ENCODE measurements at regions not wholly inside any gene's neighbourhood (a gene's known extent, or its start where the extent isn't known, plus 50 kb on each side); places are given as distances from the start of the nearest gene placed in this dataset.

DNA sequence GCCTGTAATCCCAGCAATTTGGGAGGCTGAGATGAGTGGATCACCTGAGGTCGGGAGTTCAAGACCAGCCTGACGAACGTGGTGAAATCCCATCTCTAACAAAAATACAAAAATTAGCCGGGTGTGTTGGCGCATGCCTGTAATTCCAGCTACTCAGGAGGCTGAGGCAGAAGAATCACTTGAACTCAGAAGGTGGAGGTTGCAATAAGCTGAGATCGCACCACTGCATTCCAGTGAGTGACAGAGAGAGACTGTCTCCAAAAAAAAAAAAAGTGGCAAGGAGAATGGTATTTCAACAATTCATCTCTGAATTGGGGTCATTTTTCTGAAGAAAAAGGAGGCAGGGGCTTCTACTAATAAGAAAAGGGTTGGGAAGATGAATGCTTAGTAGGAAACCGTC lies 111.5 kb upstream of the NHSL1 start:
- no peak for DNase-seq

DNA sequence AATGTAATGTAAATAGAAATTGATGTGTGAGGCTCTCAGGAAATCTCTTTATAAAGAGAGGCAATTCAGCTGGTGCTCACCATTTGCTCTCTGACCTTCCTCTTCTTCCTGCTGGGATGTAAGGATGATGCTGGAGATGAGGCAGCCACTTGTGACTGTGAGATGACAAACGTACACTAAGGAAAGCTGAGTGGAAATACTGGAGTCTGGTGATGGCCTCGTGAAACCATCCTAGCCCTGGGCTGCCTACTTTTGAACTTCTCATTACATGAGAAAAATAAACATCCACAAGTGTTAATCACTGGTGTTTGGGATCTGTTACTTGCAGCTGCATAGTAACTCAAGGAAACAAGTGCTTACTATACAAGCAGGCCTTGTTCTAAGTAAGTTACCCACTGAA lies 114.9 kb upstream of the NHSL1 start:
- no peak for DNase-seq

DNA sequence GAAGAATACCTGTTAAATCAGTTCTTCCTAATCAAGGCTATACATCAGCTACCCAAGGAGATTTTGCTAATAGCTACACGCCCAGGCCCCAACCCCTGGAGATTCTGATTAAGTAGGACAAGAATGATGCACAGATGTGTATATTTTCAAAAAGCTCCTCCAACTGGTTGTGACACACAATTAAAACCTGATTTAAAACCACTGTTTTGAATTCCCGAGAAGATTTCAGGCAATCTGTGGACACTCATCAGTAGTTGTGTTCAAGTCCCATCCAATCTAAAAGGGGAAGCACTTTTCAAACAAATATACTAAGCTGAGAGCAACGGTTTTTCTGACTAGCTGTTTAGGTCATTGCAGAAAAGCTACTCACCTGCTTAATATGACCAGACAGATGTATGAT lies 118.9 kb upstream of the NHSL1 start:
- no peak for DNase-seq

DNA sequence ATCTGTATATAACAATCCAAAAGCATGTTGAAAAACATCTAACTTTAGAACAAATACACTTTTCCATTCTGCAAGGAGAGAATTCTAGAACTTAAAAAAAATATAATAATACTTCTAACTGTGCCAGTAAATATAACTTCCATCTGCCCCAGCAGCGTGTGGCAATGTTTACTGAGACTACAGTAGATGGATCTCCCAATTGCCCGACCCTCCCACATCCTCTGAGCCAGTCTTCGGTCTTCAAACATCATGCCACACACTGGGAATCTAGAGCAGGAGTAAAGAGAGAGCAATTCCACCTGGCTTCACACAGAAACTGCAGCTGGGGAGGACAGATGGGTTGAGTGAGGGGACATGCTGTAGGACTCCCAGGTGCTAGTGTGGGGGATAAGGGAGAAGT lies 121.3 kb upstream of the NHSL1 start:
- DNase-seq = no peak

- no peak for DNase-seq
Observed at GRCh38 chr6:138622967-138623366, 123.7 kb upstream of the NHSL1 start.

DNA sequence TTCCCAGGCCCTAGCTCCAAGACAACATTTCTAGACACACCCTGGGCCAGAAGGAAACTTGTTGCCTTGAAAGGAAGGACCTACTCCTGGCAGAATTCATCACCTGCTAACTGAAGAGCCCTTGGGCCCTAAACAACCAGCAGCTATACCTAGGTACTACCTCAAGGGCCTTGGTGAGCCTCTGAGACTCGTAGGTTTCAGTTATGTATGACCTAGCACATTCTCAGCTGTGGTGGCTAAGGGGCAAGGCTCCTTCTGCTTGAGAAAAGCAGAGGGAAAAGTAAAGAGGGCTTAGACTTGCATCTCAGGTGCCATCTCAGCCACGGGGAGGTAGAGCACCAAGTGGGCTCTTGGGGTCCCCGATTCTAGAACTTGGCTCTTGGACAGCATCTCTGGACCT lies 132.3 kb upstream of the NHSL1 start:
- DNase-seq = no peak

- DNase-seq = no peak
Observed at GRCh38 chr6:138637822-138638221, 135.7 kb upstream of the CCDC28A start.

DNA sequence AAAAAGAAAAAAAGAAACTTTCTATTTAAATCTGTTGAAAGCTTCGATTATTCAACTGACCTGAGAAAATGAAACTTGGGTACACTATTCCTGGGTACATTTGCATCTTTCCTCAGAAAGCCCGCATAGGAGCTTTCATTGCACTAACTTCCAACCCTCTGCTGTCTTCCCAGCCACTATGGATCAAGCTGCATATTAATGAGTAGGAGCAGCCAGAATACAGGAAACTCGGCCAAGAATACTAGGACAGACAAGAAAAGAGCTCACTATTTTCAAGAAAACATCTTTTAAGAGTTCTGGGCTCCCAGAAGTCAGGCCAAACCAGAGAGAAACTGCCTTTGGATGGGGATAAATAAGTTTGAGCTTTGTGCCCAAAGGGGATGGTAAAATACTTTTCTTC lies 135.0 kb upstream of the CCDC28A start:
- no peak for DNase-seq

GRCh38 chr6:138640028-138640427 lies 133.5 kb upstream of the CCDC28A start:
- no peak for DNase-seq

DNA sequence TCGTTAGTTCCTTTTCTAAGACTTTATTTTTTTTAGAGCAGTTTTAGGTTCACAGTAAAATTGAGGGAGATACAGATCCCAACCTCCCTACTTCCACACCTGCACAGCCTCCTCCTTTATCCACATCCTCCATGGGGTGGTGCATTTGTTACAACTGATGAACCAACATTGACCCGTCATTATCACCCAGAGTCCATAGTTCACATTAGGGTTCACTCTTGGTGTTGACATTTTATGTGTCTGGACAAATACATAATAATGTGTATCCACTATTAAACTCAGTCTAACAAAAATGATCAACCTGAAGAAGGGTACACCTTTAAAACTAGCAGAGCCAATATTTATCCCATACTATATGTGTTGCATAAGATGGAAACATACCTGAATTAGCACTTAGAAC lies 130.4 kb upstream of the CCDC28A start:
- no peak for DNase-seq

DNA sequence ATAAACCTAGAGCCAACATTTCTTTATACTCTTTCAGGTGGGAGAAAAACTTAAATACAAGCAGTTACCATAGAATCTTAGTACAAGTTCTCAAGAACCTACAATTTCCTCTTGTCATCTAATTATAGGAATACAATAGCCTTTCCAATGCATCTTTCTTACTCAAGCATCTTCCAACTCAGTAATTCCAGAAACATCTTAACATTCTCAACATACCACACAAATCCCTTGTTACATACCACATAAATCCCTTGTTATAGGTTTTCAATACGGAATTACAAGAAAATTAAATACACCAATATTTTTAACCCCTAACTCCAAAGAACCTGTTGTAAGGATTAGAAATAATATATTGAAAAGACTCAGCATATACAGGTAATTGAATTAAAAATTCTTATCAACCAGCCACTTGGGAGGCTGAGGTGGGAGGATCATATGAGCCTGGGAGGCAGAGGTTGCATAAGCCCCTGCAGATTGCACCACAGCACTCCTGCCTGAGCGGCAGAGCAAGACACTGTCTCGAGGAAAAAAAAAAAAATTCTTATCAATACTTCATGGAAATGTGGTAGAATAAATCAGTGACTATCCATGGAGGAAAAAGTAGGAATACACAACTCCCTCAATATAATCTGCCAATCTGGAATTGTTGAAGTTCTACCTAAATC lies 127.5 kb upstream of the CCDC28A start:
- DNase-seq = no peak

DNA sequence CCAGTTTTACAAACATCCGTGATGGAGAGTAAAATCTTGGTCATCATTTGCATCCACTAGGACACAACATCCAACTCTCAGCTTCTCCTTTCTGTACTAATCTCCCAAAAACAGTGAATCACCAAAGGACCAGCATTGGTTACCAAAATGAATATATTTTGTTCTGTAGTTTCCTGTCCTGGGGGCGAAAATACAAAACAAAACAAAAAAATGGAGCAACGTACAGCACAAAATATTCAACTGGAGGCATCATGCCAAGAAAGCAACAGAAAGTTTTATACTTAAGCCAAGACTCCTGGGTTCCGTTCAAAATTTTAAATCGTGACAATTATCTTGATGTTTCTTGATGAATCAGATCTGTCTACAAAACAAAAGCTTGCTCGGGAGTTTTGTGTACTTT lies 126.6 kb upstream of the CCDC28A start:
- no peak for DNase-seq

GRCh38 chr6:138648127-138648526 lies 125.4 kb upstream of the CCDC28A start:
- no peak for DNase-seq

GRCh38 chr6:138651491-138651890 lies 122.1 kb upstream of the CCDC28A start:
- no peak for DNase-seq

DNA sequence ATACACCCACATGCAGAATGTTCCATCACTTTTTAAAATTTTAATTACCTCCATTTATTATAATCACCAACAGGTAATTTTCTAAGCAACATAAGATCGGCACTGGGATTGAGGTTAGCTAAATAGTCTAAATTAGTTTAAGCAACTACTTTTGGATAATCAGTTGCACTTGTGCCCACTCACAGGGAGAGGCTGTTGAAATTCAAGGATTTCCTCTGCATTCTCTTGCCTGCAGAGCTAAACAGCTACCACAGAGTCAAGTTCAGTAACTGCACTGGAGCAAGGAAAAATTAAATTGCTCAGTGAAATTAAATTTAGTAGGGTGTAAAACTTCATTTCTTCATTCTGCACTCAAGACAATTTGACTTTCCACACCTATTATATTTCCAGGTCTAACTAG lies 120.7 kb upstream of the CCDC28A start:
- DNase-seq = no peak

GRCh38 chr6:138653435-138653834 lies 120.1 kb upstream of the CCDC28A start:
- no peak for DNase-seq

DNA sequence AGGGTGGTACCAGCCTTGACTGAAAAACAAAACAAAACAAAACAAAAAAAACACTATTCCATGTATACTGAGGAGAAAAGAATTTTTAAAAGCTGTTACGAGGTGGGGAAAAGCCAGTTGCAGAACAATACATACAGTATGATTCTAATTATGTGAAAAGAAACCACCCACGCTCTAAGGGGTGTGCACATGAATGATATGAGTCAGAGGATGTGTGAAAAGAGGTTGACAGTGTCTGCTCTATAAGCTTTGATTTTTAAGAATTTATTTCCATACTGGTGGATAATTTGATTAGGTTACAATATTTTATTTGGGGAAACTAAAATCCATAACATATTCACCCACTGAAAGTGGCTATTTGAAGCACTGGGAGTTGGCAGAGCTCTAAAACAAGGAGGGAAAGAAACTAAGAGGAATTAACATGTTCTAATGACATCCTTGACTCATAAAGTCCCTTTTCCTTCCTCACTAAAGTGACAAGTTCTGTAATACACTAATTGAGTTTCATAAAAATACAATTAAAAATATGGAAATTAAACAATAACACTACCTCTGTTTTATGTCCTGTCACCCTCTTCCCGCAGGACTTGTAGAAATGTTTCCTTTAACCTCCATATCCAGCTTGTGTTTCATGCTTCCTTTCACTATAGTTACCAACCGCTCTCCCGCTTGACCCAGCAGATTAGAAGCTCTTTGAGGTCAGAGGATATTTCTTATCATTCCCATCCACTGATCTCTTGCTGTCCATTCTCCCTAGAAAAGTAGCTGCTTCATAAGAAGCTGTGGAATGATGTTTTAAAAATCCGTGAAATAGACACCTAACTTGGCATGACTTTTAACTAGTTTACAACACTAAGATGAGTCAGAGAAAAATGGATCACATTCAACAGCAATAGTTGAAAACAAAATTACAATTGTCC lies 118.6 kb upstream of the CCDC28A start:
- DNase-seq = no peak

- no peak for DNase-seq
Observed at GRCh38 chr6:138655828-138656227, 117.7 kb upstream of the CCDC28A start.

DNA sequence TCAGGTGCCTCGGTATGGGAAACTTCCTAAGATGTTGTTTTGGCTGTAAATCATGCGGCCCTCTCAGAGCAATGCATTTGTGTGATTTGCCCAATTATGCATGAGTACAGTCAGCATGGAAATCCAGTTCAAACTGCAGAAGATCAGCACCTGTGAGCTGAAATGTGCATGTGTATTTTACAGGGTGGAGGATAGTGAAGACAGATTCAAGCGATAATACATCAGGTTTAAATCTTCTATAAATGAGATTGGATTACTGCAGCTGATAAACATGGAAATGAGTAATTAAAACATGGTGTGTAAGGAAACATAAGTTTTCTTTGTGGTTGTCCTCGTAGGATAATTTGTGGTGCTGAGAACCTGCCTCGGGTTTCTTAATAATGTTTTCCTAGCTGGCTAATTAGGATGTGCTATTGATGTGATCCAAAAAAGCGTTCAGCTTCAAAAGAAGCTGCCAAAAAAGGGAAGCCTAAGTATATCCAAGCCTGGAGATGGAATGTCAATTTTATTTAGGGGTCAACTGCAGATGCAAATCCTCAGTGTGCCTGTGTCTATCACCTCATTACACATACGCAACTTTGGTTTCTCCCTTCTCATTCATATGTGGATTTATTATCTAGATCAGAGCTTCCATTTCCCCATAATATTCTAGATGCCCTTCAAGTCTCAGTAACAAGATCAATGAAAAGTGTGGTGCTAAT lies 117.1 kb upstream of the CCDC28A start:
- no peak for DNase-seq

DNA sequence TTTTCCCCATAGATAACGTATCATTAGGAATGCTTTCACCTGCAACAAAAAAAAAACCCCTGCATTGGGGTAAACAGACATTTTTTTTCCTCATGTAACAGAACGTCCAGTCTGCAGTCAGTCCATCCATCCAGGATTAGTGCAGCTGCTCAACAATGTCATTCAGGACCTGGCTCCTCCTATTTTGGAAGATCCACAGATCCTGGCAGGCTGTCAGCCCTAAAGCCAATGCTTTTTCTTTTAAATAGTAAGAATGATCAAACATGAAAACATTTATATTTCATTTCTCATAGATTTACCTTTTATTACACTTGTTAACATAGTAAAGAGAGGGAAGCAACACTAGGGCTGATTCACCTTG lies 116.5 kb upstream of the CCDC28A start:
- no peak for DNase-seq

GRCh38 chr6:138659998-138660397 lies 113.6 kb upstream of the CCDC28A start:
- DNase-seq = no peak

GRCh38 chr6:138662471-138662870 lies 111.1 kb upstream of the CCDC28A start:
- no peak for DNase-seq

DNA sequence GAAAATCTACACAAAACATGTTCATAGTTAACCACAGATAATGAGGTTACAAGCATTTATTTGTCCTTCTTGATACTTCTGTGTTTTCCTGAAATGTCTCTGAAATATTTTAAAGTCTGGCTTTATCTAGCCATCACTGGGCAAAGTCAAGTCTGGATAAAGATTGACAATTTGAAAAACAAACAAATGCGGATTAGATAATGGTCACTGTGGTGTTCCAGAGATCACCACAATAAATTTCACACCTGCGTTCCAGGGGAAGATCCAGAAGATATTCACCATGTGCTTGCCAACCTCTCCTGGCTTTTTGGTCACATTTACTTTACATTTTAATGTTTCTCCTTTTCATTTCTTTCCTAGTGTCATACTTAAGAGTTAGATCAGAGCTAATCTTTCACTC lies 109.7 kb upstream of the CCDC28A start:
- DNase-seq = no peak

DNA sequence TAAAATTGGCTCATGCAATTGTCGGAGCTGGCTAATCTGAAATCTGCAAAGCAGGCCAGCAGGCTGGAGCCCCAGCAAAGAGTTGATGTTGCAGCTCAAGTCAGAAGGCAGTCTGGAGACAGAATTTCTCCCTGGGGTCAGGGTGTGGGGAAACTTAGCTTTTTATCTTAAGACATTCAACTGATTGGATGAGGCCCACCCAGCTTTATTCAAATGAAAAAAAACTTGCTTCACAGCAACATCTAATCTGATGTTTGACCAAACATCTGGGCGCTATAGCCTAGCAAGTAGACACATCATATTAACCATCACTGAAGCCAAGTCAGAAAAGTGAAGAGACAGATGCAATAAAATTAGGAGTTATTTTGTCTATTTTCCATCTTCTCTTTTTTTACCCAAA lies 108.8 kb upstream of the CCDC28A start:
- no peak for DNase-seq

All from DMS 273 treated with DMSO at 0.1 percent for 48 hours (cell line).